ENCODE measurements at regions not wholly inside any gene's neighbourhood (a gene's known extent, or its start where the extent isn't known, plus 50 kb on each side); places are given as distances from the start of the nearest gene placed in this dataset.
"Not testable (repeated sequence)": the region's sequence is repeated elsewhere in the genome, so short reads cannot be mapped to it uniquely, and the experiment has no call there.

DNA sequence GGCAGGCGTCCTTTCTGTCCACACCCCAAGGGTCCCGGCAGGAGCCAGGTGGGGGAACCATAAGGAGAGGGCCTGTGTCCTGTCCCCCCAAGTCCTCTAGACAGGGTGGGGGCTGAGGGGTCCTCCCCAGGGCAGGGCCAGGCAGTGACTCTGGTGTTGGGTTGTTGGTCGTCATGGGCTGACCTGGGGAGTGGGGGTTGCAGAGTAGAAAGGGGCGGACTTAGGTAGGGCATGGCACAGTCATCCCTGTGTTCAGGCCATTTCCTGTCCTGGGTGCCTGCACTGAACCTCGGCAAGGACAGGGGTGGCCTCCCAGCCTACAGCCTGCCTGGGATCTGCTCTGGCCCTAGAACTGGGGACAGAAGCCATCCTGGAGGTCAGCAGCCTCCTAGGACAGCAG, 356.2 kb downstream of the TMEM121 start:
- TF ChIP-seq CTCF (IDR thresholded peaks at IDR 0.05; ENCODE audit: extremely low read depth, missing control alignments) = no peak
- no peak for DNase-seq (ENCODE audit: low spot score)

DNA sequence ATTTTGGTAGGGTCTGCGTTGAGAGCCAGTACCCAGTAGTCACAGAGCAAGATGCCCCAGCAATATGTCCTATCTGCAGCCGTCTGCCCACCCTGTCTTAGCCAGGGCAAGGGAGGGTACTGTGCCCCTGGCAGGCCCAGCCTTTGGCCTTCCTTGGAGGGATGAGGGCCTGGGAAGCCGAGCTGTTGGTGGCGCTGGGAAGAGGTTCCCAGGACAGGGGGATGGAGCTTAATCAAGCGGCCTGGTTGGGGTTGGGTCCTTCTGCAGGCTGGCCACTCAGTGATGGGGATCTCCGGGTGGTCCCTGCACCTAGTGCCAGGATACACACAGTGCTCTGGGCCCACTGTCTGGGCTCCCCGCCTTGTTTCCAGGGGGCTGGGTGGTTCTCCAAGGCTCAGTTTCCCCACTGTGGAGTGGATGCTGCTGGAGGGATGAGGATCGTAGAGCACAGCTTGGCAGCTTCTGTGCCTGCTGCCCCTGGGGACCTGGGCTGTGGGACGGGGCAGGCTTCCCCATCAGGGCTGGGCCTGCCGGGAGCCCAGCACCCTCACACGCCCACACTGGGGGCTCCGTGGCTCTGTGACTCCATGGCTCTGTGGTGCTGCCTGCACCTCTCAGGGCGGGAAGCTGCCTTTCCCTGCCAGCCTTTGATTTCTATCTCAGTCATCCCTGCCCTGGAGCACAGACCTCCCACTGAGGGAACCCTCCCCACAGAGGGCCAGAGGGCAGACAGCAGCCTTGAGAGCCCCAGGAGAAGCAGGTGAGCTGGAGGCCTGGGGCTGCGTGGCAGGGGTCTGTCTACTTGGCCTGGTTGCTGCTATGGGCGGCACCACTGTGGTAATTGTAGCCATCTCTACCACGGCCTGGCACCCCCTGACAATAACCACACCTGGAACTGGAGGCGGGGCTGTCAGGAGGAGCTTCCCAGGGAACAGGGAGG, 357.0 kb downstream of the TMEM121 start:
- DNase-seq (ENCODE audit: low spot score) = no peak
- TF ChIP-seq CTCF (IDR thresholded peaks at IDR 0.05; ENCODE audit: extremely low read depth, missing control alignments) = no peak

- DNase-seq (ENCODE audit: low spot score) = not testable (repeated sequence)
Measured at GRCh38 chr14:105884192-105884807, 357.9 kb downstream of the TMEM121 start.

DNA sequence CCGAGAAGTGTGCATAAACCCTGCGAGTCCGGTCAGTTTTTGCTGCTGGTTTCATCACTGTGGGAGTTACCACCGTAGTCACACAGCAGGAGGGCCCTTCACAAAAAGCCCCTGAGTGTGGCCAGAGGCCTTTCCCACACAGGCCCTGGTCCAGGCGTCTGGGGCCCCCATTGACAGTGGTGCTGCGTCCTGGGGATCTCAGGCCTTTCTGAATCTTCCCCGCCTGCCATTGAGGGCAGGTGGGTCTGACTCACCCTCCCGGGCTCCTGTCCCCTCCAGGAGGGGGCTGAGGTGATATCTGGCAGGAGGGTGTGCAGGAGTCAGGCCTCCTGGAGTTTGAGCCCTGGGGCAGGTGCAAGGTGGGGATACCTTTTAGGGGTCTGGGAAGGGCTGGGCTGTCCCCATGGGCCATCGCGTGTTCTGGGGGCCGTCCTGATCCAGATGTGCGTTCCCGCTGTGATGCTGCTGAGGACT, 358.5 kb downstream of the TMEM121 start:
- DNase-seq (ENCODE audit: low spot score) = no peak
- no peak for TF ChIP-seq CTCF (IDR thresholded peaks at IDR 0.05; ENCODE audit: extremely low read depth, missing control alignments)

DNA sequence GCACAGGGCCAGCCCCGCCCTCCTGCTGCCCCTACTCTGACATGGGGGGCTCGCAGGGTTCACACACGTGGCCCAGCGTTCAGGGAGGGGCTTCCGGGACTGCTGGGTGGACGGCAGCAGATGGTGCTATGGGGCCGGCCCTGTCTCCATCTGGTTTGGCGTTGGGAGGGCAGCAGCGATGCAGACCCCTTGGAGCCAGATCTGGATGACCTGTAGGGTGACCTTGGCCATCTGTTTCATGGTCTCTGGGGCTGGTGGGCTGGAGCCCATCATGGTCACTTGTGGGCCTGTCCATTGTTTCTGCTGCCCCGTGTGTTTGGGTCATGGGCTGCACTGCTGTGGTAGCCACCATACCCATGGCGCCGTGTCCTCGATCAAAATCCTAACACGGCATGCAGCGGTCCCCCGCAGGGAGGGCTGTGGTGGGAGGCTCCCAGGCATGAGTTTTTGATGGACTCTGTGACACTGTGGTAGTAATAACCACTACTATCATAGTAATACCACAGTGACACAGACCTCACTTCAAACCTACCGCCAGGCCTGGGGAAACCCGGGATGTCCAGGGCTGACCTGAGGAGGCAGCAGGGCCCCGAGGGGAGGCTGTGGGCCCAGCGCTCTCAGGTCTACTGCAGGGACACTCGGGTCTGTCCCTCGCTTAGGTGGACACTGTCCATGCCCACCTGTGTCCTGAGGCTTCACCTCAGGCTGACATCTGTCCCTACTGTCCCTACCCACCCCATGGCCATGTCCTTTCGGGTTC, 359.4 kb downstream of the TMEM121 start:
- TF ChIP-seq CTCF (IDR thresholded peaks at IDR 0.05; ENCODE audit: extremely low read depth, missing control alignments) = no peak
- DNase-seq (ENCODE audit: low spot score) = no peak

DNA sequence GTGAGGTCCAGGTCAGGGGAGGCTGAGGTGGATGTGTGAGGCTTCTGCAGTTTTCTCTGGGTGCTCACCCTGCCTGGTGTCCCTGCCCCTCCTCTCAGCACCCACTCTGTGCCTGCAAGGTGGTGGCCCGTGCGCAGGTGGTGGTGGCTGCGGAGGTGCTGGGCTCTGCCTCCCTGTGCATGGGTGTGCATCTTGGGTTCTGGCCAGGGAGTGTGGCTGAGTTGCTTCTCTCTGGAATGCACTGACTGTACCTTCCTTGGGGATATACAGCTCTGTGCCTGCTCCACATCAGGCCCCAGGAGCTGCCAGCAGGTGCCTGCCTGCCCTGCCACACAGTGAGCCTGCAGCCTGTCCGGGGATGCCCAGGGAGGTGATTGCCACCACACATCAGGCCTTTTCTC, 360.4 kb downstream of the TMEM121 start:
- not testable (repeated sequence) for DNase-seq (ENCODE audit: low spot score)

DNA sequence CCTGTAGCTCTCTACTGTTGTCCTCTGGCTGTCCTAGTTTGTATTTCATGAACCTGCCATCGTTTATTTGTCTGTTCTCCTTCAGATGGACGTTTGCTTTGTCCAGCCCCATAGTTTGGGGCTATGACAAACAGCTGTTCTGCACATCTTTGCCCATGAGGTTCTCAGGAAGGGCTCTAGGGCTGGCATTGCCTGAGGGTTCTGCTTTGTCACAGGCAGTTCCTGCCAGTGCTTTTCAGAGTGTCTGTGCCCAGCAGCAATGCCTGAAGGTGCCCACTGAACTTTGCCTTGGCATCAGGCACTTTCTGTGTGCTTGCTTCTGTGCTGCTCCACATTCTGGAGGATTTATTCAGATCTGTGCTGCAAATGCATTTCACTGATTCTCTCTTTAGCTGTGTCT, 361.3 kb downstream of the TMEM121 start:
- DNase-seq (ENCODE audit: low spot score) = no peak
- no peak for TF ChIP-seq CTCF (IDR thresholded peaks at IDR 0.05; ENCODE audit: extremely low read depth, missing control alignments)

DNA sequence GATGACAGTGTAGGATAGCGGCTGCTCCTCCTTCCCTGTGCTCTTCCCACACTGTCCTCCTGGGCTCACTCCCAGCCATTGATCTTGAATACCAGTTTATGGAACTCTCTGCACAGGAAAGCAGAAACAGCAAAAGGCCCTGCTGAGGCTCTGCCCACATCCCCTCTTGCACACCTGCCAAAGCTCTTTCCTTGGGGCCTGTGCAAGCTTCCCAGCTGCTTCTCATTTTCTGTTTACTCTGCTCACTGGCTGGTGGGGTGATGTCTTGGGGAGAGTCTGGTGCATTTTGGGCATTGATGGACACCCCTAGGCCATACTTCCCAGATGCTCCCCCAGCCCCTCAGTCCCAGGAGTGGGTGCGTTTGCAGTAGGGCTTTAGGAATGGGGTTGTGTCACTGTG, 361.8 kb downstream of the TMEM121 start:
- no peak for DNase-seq (ENCODE audit: low spot score)

More for the DNA sequence above, 361.8 kb downstream of the TMEM121 start:
- TF ChIP-seq CTCF (IDR thresholded peaks at IDR 0.05; ENCODE audit: extremely low read depth, missing control alignments) = no peak

Data from GM20000 (cell line).